HEK293T (cell line): ENCODE measurements at regions not wholly inside any gene's neighbourhood (a gene's known extent, or its start where the extent isn't known, plus 50 kb on each side); places are given as distances from the start of the nearest gene placed in this dataset.
"Not testable (repeated sequence)": the region's sequence is repeated elsewhere in the genome, so short reads cannot be mapped to it uniquely, and the experiment has no call there.

Experiments
- CTCF ChIA-PET: fragments of 350-600 bp; formaldehyde crosslinking; extraction: SDS; loops from one replicate; lab custom pipeline; 2021; ENCODE audit warnings: antibody characterized with exemption, inconsistent platforms; lab: Yijun Ruan, JAX
- POLR2A ChIA-PET: fragments of 350-600 bp; formaldehyde crosslinking; extraction: SDS; loops from one replicate; lab custom pipeline; 2020; ENCODE audit warnings: antibody characterized with exemption, inconsistent platforms; lab: Yijun Ruan, JAX
- DNase-seq: peaks from one replicate; pipeline ENCODE4 v3.0.0; 2012; ENCODE audit warnings: mixed read lengths; ENCODE audit errors: extremely low spot score
- ARNT ChIP-seq: fragments of 450-650 bp; IDR thresholded peaks from 2 replicates; pipeline ENCODE4 v1.6.1; 2017; ENCODE audit warnings: mild to moderate bottlenecking
- BHLHE40 ChIP-seq: fragments of 450-650 bp; IDR thresholded peaks from 2 replicates; pipeline ENCODE4 v1.6.1; 2016; ENCODE audit warnings: mild to moderate bottlenecking, moderate library complexity, borderline replicate concordance
- CTBP1 ChIP-seq: fragments of 450-650 bp; IDR thresholded peaks from 2 replicates; pipeline ENCODE4 v1.6.1; 2016; ENCODE audit warnings: borderline replicate concordance
- ELF4 ChIP-seq: fragments of 450-650 bp; IDR thresholded peaks from 2 replicates; pipeline ENCODE4 v1.6.1; 2017; ENCODE audit warnings: antibody characterized with exemption
- FOXA1 ChIP-seq: fragments of 450-650 bp; IDR thresholded peaks from 2 replicates; pipeline ENCODE4 v1.6.1; 2016; ENCODE audit warnings: mild to moderate bottlenecking
- FOXK2 ChIP-seq: fragments of 450-650 bp; IDR thresholded peaks from 2 replicates; pipeline ENCODE4 v1.6.1; 2016; ENCODE audit warnings: mild to moderate bottlenecking
- FOXM1 ChIP-seq: fragments of 450-650 bp; IDR thresholded peaks from 2 replicates; pipeline ENCODE4 v1.6.1; 2017; ENCODE audit warnings: mild to moderate bottlenecking, borderline replicate concordance
- HDGF ChIP-seq: fragments of 450-650 bp; IDR thresholded peaks from 2 replicates; pipeline ENCODE4 v1.6.1; 2017; ENCODE audit warnings: antibody characterized with exemption, borderline replicate concordance
- L3MBTL2 ChIP-seq: fragments of 450-650 bp; conservative IDR thresholded peaks from 2 replicates; pipeline ENCODE4 v1.6.1; 2016; ENCODE audit warnings: mild to moderate bottlenecking
- LEF1 ChIP-seq: fragments of 450-650 bp; IDR thresholded peaks from 2 replicates; pipeline ENCODE4 v1.6.1; 2017; ENCODE audit warnings: mild to moderate bottlenecking, borderline replicate concordance
- NFRKB ChIP-seq: fragments of 450-650 bp; IDR thresholded peaks from 2 replicates; pipeline ENCODE4 v1.6.1; 2016; ENCODE audit warnings: mild to moderate bottlenecking, moderate library complexity
- PKNOX1 ChIP-seq: fragments of 450-650 bp; IDR thresholded peaks from 2 replicates; pipeline ENCODE4 v1.6.1; 2016
- SP1 ChIP-seq: fragments of 450-650 bp; IDR thresholded peaks from 2 replicates; pipeline ENCODE4 v1.6.1; 2017
- SUZ12 ChIP-seq: fragments of 450-650 bp; IDR thresholded peaks from 2 replicates; pipeline ENCODE4 v1.6.1; 2016; ENCODE audit warnings: mild to moderate bottlenecking
- TARDBP ChIP-seq: fragments of 450-650 bp; IDR thresholded peaks from 2 replicates; pipeline ENCODE4 v1.6.1; 2016
- ZNF384 ChIP-seq: fragments of 450-650 bp; IDR thresholded peaks from 2 replicates; pipeline ENCODE4 v1.6.1; 2016

- ChIA-PET POLR2A (no interaction called here), CTCF (interaction anchor here (0.6 kb wide), 1 partner anchor 1058 kb away, joined by 5 read pairs; no protein-coding TSS in a partner anchor)
- TF ChIP-seq LEF1 (no peak), PKNOX1 (no peak), ZNF384 (no peak), HDGF (no peak), ARNT (no peak), SUZ12 (no peak), FOXM1 (no peak)
Observed at GRCh38 chr2:12469141-12469561, 247.6 kb upstream of the TRIB2 start.

GRCh38 chr2:12472265-12472664, 244.5 kb upstream of the TRIB2 start:
- POLR2A ChIA-PET, CTCF ChIA-PET, DNase-seq: not testable (repeated sequence)

More at GRCh38 chr2:12469141-12469561, 247.6 kb upstream of the TRIB2 start:
- no peak for DNase-seq

- CTCF ChIA-PET, result no interaction called here
Observed at GRCh38 chr2:12478151-12479064, 238.3 kb upstream of the TRIB2 start.

GRCh38 chr2:12479065-12479601, 237.6 kb upstream of the TRIB2 start:
- ChIA-PET POLR2A (no interaction called here), CTCF (no interaction called here)
- DNase-seq, result no peak
- TF ChIP-seq ZNF384, result no peak
- no peak for TF ChIP-seq FOXK2

More at GRCh38 chr2:12478151-12479064, 238.3 kb upstream of the TRIB2 start:
- POLR2A ChIA-PET, result no interaction called here
- DNase-seq, result no peak
- no peak for TF ChIP-seq NFRKB
- TF ChIP-seq FOXK2, result no peak
- no peak for TF ChIP-seq SP1
- TF ChIP-seq BHLHE40, result no peak

- no peak for TF ChIP-seq LEF1
- TF ChIP-seq FOXM1, result no peak
- TF ChIP-seq NFRKB, result no peak
- no peak for TF ChIP-seq ELF4
- TF ChIP-seq SP1, result no peak
- no peak for TF ChIP-seq ARNT
- TF ChIP-seq TARDBP, result no peak
- no peak for TF ChIP-seq BHLHE40
- TF ChIP-seq L3MBTL2, result no peak
- TF ChIP-seq SUZ12, result no peak
- TF ChIP-seq ZNF384, result no peak
- TF ChIP-seq HDGF, result no peak
- TF ChIP-seq FOXA1, result no peak
- TF ChIP-seq CTBP1, result no peak
- TF ChIP-seq FOXK2, result no peak
- no peak for TF ChIP-seq PKNOX1
- no peak for DNase-seq
- ChIA-PET POLR2A (no interaction called here), CTCF (no interaction called here)
Observed at GRCh38 chr2:12484536-12485115, 232.1 kb upstream of the TRIB2 start.

- CTCF ChIA-PET, result no interaction called here
- no peak for TF ChIP-seq ELF4
- no peak for TF ChIP-seq SUZ12
- no peak for TF ChIP-seq BHLHE40
- TF ChIP-seq FOXK2, result no peak
- DNase-seq, result no peak
- POLR2A ChIA-PET, result no interaction called here
Observed at GRCh38 chr2:12486205-12487118, 230.3 kb upstream of the TRIB2 start.

- TF ChIP-seq ELF4 (no peak), HDGF (no peak), PKNOX1 (no peak), NFRKB (no peak), FOXM1 (no peak), FOXA1 (no peak)
- no peak for DNase-seq
- CTCF ChIA-PET, result no interaction called here
- POLR2A ChIA-PET, result no interaction called here
Observed at GRCh38 chr2:12487253-12488004, 229.3 kb upstream of the TRIB2 start.
